CD4-positive, alpha-beta T cell treated with Interleukin-6 for 4 hours (primary cell): ENCODE measurements at regions not wholly inside any gene's neighbourhood (a gene's known extent, or its start where the extent isn't known, plus 50 kb on each side); places are given as distances from the start of the nearest gene placed in this dataset.
"Not testable (repeated sequence)": the region's sequence is repeated elsewhere in the genome, so short reads cannot be mapped to it uniquely, and the experiment has no call there.

Experiments
- DNase-seq: peaks from one replicate; pipeline ENCODE4 v3.0.0-alpha.2; 2020; ENCODE audit warnings: mixed read lengths

DNA sequence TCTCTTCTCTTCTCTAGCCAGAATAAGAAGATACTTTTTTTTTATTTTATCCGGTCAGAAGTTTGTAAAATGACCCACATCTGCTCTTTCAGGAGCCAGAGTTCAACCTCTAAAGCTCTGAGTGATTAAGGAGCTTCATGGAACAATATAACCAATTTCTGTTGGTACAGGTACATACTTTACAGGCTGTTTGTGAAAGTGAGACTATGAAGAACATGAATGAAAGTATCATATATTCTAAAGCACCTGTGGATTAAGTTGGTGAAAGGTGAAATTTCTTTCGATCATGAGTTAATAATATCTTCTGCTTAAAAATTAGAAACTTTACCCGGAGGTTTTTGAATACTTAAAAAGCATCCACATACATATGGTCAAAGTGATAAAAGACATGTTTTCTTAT lies 65.2 kb downstream of the DMRT2 start:
- no peak for DNase-seq

DNA sequence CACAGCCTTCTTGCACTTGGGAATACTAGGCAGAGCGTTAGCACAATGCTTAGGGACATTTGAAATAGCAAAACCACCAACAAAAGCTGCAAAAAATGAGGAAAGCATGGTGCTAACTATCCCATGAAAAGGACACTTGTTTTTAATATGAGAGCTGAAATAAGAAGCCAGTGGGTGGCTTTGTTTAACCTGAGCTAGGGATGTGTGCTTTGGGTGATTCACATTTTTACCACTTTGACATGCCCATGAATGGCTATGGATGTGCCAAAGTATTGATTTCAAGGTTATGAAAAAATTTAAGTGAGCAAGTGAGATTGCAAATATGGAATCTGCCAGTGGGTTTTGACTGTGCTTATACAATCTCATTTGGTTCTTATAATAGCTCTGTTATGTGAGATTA lies 67.3 kb downstream of the DMRT2 start:
- DNase-seq: no peak

DNA sequence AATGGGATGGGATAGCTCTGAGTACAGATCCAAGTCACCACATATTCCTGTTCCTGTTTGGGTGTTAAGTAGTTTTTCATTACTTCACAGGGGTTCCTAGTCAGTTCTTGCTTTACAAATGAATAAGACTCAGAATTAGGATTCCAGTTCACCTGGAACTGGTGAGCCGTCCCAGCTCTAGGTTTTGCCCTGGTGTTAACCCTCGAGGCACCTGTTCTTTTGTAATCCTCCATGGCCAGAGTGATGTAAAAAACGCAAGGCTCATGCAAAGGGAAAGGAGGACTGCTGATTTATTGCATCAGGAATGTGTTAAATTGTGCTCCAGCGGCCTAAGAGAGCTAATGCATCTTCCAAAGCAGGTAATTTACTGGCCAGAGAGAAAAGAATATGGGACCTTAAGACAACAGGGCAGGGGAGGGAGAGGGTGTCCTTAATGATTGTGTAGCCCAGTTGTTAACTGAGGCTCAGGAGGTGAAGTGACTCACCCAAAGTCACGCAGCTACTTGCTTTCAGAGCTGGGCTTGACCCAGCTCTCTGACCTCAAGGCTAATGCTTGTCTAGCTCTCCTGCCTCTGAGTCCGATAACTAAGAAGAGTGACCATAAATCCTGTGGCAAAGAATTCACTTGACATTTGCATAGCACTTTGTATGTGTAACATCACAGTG lies 70.5 kb downstream of the DMRT2 start:
- no peak for DNase-seq

DNA sequence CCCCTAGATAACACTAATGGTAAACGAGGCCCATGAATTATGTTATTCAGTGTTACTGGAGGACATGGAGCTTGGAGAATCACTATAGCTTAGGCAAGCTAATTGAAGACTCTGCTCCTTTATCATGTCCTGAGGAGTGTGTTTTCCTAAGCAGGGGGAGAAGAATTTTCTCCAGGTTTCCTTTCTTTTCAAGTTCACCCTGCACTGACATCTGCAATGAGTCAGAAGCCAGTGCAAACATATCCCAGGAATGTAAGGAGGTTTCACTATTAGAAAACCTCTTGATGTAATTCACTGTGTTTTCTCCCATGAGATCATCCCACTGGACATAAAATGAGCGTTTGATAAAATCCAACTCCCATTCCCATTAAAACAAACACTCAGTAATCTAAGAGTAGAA lies 75.6 kb downstream of the DMRT2 start:
- DNase-seq: no peak

DNA sequence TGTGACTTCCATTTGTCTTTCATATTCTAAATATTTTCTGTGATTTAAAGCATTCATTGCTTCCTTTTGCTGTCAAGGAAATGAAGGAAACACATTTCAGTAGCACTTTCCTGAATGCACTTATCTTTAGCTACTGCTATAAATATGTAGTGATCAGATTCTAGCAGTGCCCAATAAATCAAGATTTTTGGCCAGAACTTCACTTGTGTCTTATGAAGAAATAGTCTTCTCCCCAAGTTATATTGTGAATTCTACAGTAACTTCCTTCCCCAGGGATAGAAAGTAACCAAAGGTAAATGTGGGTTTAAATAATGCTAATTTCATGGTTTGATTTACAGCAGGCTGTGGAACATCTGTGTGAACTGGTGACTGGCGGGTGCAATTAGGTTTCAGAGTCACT lies 77.9 kb downstream of the DMRT2 start:
- no peak for DNase-seq

DNA sequence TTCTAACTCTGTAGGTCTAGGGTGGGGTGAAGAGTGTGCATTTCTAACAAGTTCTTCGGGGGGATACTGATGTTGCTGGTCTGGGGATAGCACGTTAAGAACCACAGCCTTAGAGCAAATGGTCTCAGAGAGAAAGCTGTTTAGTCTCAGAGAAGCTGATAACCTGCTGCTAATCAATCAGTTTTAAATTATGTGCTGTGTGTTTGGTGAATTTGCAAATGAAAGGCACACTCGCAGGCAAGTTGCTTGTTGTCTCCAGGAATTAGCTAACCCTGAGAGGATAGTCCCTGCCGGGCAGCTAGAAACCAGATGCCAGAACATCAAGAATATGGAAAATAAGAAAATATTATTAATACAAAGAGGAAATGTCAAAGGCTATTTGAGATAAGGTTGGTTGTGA lies 79.2 kb downstream of the DMRT2 start:
- no peak for DNase-seq

DNA sequence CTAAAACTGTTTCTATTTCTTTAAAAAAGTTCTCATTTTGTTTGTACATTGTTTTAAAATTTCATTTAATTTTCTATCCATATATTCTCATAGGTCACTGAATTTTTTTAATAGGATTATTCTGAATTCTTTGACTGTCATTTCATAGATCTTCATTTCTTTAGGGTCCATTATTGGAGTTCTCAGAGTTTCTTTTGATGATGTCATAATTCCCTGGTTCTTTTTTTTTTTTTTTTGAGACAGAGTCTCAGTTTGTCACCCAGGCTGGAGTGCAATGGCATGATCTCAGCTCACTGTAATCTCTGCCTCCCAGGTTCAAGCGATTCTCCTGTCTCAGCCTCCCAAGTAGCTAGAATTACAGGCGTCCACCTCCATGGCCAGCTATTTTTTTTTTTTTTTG lies 89.9 kb downstream of the DMRT2 start:
- DNase-seq: no peak

DNA sequence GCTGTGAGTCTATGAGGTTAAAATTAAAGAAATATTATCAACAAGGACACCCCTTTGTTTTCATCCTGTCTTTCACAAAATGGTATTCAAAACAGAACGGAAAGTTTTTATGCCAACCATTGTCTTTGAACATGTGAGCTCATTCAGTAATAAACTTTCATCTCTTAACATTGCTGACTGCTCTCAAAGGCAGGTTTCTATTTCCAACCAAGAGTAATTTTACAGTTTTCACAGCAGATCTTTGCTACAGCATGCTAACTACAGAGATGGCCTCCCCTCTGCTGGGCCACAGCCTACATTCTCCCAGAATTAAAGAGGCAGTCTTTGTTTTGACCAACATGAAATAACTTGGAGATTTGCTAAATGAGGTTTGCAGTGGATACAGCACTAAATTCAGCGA lies 101.5 kb downstream of the DMRT2 start:
- no peak for DNase-seq

DNA sequence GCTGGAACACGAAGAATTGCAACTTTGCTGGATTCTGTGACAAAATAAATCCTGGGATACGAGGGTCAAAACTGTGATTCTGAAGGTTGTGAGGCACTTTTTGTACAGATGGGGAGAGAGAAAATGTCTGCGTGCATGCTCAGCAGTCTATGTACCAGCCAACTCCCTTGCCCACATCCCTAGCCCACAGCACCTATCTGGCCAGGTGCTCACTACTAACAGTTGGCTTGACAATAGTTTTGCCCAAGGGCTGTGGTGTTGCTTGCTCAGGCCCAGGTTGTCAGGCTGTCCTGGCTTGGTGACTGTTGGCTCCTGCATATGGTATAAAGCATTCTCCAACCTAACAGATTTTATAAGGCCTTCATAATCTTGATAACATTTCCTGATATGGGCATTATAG lies 102.0 kb downstream of the DMRT2 start:
- DNase-seq: no peak

DNA sequence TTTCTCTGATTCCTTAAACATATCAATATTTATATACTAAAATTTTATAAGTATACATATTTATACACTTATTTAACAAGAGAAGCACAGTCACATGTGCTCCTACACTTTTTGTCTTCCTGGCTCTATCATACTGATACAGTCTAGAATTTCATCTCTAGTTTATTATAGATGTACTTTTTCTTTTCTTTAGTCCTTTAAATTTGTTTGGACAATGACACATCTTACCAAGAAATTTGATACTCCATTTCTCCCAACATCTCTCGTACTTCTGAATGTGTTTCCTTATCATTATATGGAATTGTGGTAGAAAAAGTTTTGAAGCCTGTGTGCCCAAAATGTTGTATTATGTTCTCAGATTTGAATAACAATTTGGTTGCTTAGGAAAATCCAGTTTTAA lies 104.6 kb downstream of the DMRT2 start:
- no peak for DNase-seq

DNA sequence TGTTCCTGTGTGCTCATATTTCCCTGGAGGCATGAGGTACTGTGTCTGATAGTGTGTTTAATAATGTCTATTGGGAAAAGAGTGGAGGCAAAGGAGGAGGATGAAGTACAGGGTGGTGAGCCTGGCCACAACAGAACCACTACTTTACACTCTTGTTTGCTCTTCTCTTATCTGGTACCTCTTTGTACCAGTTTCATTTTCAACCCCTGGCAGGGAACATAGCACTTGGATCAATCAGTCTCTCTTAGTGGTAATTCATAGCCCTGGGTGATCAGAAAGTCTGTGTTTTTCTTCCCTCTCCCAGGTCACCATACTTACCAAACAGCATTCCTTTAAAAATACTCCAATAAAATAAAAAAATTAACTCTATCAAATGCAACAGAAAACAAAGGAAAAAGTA lies 105.4 kb downstream of the DMRT2 start:
- no peak for DNase-seq

DNA sequence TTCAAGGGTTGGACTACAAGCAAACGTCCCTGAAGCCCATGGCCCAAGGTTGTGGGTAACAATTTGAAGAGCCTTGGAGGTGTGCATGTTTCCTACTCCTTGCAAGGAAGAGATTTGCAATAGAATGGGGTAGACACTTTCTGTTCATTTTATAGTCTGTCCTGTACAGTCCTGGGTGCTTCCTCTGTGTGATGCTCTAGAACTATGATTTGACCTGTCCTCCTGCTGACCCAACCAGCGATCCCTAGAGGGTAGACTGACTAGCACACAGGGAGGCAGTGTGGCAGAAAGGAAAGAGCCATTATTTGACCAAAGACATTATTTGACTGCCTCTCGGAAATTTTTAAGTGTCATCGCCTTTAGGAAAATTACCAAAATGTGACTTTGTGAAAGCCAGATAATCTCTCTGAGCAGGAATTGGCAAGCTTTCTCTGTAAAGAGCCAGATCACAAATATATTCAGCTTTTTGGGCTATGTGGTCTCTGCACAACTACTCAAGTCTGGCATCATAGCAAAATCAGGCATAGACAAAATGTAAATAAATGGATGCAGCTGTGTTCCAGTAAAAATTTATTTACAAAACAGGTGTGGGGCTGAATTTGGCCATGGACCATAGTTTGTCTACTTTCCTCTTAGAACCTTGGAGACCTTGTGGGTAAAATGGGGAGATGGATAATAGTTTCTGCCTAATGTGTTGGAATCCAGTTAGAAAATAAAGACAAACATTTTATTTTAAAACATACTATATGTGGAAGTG lies 106.8 kb downstream of the DMRT2 start:
- DNase-seq: no peak

DNA sequence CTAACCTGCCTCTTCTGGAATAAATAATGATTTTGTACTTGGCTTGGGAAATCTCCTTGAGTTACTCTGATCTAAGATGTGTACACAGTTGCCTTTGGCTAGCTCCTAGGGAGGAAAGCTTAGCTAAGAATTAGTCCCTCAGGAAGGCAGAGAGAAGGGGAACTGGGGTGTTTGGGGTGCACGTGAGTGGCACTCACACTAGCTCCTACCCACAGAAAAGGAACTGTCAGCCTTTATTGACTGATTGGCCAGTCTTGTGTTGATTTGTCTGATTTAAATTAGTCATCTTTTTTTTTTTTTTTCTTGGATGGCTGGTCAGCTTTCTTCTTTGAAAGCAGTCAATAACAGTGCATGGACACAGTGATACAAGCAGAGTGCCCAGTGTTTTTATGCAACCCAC lies 107.7 kb downstream of the DMRT2 start:
- no peak for DNase-seq

DNA sequence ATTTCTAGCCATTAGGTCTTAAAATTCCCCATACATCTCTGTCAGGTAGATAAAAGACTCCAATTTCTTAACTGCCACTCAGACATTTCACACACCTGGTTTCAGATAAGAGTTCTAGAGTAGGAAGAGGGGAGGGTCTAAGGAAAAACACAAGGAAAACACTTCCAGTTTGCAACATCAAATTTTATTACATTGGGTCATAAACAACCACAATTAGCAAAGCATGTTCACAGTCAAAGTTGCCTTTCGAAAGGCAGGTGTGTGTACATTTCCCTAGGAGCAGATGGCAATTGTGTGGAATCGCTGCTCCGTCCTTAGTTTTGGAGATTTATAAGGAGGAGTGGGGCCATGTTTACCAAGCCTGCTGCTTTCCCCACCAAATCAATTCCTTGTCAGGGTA lies 120.8 kb downstream of the DMRT2 start:
- no peak for DNase-seq

DNA sequence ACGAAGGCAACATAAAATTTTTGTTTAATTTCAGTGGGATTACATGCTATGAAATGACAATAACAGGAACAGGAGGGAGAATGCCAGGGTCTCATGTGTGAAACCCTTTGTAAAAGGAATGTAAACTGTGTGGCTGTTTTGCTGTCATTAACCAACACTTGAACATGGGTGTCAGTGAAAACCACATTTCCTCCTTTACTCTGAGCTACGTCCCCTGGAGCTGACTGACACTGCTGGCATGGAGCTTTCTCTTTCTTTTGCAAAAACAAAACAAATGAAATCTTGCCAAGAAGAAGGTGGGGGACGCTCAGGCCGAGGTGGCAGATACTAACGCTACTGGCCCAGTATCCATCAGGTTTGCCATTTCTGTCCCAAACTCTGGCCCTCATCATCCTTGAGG lies 121.4 kb downstream of the DMRT2 start:
- no peak for DNase-seq

DNA sequence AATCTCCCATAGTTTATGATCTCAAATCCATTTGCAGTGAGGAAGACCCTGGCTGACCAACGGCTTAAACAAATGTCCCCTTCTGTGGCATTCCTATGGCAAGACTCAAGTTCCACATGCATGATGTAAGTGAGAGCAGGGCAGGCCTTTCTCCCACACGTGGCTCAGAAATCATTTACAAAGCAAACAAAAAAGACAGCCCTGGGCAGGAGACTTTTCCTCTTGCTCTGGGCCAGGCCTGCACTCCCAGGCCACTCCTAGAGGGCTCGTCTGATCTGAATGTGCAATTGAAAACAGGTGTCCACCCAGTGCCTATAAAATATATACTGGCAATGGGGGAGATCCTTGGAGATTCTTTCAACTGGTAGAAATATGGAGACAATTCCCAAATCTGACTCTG lies 123.1 kb downstream of the DMRT2 start:
- DNase-seq: no peak

DNA sequence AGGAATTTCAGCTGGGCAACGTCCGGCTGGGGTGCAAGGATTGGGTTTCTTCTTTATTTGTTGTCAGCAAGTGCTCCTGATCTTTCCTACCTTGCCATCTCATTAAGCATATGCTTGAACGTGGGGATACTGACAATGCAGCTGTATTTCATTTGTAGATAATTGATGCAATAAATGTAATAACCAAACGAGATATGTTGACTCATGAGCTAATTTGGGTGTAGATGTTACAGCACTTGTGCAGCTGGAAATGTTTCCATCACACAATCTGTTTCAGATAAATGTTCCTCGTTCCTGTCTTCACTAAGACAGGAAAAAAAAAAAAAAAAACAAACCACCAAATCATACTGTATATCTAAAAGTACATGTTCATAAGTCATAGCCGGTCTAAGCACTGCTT lies 123.8 kb downstream of the DMRT2 start:
- no peak for DNase-seq

DNA sequence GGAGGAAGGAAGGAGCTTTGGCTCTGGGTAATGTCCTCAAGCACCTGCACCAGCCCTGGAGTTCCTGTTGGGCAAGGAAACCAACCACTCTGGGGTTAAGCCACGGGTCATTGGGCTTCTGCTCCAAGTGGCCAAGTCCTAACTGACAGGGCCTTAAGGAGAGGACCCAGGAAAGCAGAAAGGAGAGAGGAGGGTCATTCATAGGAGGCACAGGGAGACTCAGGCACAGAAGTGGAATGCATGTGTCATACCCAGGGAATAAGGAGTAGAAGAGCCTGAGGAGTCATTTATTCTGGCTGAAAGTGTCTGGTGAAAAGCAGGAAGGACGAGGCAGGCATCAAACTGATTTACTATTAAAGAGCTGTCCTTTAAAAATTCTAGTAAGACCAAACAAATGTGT lies 129.2 kb downstream of the DMRT2 start:
- DNase-seq: no peak

DNA sequence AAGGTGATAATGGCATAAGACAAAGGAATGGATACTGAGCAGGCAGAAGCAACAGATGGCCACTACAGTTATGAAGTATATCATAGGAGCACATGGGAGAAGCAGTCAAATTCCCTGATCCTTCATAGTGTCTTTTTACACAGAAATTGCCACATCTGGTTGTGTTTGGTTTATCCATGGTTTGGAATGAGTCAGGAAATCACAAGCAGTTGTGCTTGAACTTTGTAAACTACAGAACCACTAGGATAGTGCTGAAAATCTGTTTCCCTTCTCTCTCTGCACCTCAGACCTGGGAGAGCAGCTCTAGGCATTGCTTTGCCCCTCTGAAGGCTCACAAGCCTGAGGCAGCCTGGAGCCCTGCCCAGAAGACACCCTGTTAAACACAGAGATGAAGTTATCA lies 134.0 kb downstream of the DMRT2 start:
- no peak for DNase-seq

DNA sequence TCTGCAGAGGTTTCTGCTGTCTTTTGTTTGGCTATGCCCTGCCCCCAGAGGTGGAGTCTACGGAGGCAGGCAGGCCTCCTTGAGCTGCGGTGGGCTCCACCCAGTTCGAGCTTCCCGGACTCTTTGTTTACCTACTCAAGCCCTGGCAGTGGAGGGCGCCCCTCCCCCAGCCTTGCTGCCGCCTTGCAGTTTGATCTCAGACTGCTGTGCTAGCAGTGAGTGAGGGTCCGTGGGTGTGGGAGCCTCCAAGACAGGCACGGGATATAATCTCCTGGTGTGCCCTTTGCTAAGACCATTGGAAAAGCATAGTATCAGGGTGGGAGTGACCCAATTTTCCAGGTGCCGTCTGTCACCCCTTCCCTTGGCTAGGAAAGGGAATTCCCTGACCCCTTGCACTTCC lies 137.0 kb downstream of the DMRT2 start:
- DNase-seq: not testable (repeated sequence)

DNA sequence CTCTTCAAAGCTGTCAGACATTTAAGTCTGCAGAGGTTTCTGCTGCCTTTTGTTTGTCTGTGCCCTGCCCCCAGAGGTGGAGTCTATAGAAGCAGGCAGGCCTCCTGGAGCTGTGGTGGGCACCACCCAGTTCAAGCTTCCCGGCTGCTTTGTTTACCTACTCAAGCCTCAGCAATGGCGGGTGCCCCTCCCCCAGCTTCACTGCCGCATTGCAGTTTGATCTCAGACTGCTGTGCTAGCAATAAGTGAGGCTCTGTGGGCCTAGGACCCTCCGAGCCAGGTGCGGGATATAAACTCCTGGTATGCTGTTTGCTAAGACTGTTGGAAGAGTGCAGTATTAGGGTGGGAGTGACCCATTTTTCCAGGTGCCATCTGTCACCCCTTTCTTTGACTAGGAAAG lies 145.5 kb downstream of the DMRT2 start:
- not testable (repeated sequence) for DNase-seq

DNA sequence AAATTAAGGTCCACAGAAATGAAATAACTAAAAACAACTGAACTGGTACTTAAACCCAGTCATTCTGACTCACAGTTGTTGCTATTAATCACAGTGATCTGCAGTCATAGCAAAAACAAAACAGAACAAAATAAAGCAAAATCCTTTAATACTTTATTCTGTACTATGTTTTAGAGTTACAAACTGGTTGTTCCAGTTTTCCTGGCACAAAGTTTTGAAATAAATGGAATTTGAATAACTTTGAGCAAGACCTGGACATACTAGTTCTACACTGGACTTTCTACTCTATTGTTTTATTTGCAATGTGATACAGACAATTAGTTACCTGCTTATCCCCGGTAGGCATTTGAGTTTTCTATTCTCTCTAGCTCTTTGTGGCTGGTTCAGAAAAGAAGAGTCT lies 147.9 kb downstream of the DMRT2 start:
- DNase-seq: no peak

DNA sequence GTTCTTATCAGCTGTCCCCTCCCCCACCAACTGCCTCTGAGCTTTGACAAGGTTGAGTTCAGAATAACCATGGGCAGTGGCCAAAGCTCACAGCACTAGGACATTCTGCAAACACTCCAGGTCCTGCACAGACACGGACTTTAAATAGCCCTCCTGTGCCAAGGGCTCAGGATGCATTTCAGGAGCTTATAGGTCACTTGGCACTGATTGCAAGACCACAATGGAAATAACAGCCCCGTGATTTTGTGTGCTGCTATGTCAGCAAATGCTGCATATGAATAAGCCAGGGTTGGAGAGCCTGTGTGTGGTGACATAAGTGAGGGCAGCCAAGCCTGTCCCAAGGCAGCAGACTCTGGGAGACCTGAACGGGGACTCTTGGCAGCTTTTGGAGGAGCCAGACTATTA lies 150.7 kb downstream of the DMRT2 start:
- no peak for DNase-seq

DNA sequence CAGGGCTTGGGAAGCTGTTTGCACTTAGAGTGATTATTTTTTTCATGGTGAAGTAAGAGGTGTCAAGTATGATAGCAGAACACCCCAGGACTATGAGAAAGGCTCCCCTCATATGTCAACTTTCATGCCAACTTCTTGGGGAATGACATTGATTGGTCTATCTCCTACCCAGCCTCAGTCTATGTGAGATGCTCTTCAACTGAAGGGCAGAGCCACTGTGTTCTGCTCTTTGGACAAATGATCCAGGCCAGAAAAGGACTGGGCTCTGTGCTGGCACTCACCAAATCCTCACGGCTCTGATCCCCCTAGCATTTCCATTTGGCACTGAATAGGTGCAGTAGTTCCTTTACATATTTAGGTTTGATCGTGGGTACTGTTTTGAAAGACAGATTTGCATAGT lies 151.1 kb downstream of the DMRT2 start:
- no peak for DNase-seq

DNA sequence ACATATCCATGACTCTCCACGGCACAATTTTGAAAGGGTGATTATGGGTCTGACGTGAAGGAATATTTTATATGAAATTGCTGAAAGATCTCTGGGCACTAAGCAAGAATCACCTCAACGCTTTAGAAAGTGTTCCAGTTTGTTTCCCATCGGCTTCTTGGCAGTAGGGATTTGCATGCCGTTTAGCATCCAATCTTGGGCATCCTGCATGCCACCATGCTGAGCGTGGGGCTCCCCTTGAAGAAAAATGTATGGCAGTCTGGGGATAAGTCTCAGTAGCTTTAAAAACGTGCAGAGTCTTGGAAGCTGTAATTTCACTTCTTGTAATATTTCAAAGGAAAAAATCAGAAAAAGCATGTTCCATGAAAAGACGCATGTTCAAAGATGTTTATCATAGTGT lies 151.7 kb downstream of the DMRT2 start:
- DNase-seq: no peak
